ENCODE measurements at regions not wholly inside any gene's neighbourhood (a gene's known extent, or its start where the extent isn't known, plus 50 kb on each side); places are given as distances from the start of the nearest gene placed in this dataset.

- no peaks in the 10 kb centered on the region for H3K27me3 ChIP-seq (replicated peaks in 1 of 2; ENCODE audit: control insufficient read depth in 2 of 2, insufficient read depth in 2 of 2, low read length in 1 of 2)
These were observed 181.7 kb upstream of the FAR2 start for GRCh38 chr12:28967426-28967825.

GRCh38 chr12:28973491-28973890 lies 175.6 kb upstream of the FAR2 start:
- in situ Hi-C loops (cut with MboI), result no loop called here
- no peak for TF ChIP-seq ZBTB33 (IDR thresholded peaks at IDR 0.05)
- no peak for TF ChIP-seq RCOR1 (conservative IDR thresholded peaks at IDR 0.05; ENCODE audit: low read depth, low read length)
- TF ChIP-seq FOXM1 (IDR thresholded peaks at IDR 0.05; ENCODE audit: low read depth, low read length), result no peak
- TF ChIP-seq ELK1 (IDR thresholded peaks at IDR 0.05; ENCODE audit: low read depth, low read length), result no peak
- TF ChIP-seq SREBF2 (IDR thresholded peaks at IDR 0.05; ENCODE audit: low read length), result no peak
- no peak for TF ChIP-seq IKZF2 (IDR thresholded peaks at IDR 0.05)
- no peak for TF ChIP-seq JUND (IDR thresholded peaks at IDR 0.05; ENCODE audit: low read depth, low read length)
- TF ChIP-seq TCF3 (IDR thresholded peaks at IDR 0.05; ENCODE audit: borderline replicate concordance, insufficient read depth, low read depth, low read length), result no peak
- no peak for TF ChIP-seq BACH1 (IDR thresholded peaks at IDR 0.05; ENCODE audit: borderline replicate concordance)
- TF ChIP-seq IRF5 (IDR thresholded peaks at IDR 0.05; ENCODE audit: borderline replicate concordance), result no peak
- TF ChIP-seq MYC (IDR thresholded peaks at IDR 0.05; ENCODE audit: insufficient read depth, insufficient read length, insufficient replicate concordance, low read length, severe bottlenecking), result no peak
- no peak for TF ChIP-seq WRNIP1 (IDR thresholded peaks at IDR 0.05; ENCODE audit: borderline replicate concordance, low read depth, low read length)

More at GRCh38 chr12:28967426-28967825, 181.7 kb upstream of the FAR2 start:
- FAIRE-seq (no peak), DNase-seq (ENCODE audit: low read depth, low spot score) (no peak), ATAC-seq (no peak)
- no TSS peak for BruUV-seq (replicated peaks)
- H2AFZ ChIP-seq (ENCODE audit: control insufficient read depth, low read depth, low read length), result no peak overlapping the region
- H3K4me1 ChIP-seq (ENCODE audit: control insufficient read depth, insufficient read depth, low read length), result no peaks in the 10 kb centered on the region
- no peak overlapping the region for H3K4me2 ChIP-seq (ENCODE audit: control insufficient read depth, insufficient read depth)
- ChIA-PET RAD21 (ENCODE audit: unreplicated experiment) (no interaction called here), CTCF (no interaction called here), POLR2A (no interaction called here), SMC1A (ENCODE audit: uncharacterized antibody, unreplicated experiment) (interaction anchor here (0.6 kb wide), 1 partner anchor 371 kb away, joined by 3 read pairs; no protein-coding TSS in a partner anchor)
- in situ Hi-C loops (cut with MboI), result no loop called here
- H3K9me3 ChIP-seq (replicated peaks; ENCODE audit: control insufficient read depth, insufficient read depth, low read length), result no peaks in the 10 kb centered on the region
- H4K20me1 ChIP-seq (ENCODE audit: control insufficient read depth, insufficient read depth), result no peaks in the 10 kb centered on the region
- no peaks in the 10 kb centered on the region for H3K36me3 ChIP-seq (ENCODE audit: control insufficient read depth in 2 of 2, insufficient read depth in 2 of 2, low read length in 1 of 2)
- H3K79me2 ChIP-seq (ENCODE audit: control insufficient read depth, insufficient read depth, low read length), result no peaks in the 10 kb centered on the region
- TF ChIP-seq SP1 (IDR thresholded peaks at IDR 0.05; ENCODE audit: low read depth, low read length) (no peak), ZNF622 (IDR thresholded peaks at IDR 0.05) (no peak)
- intact Hi-C loops (cut with micrococcal nuclease; ENCODE audit: unreplicated experiment), result no loop called here
- no peak overlapping the region for H3K9ac ChIP-seq (ENCODE audit: control insufficient read depth, insufficient read depth, low read length)
- H3K4me3 ChIP-seq, result no peak overlapping the region
- 51% methylated on average over 8 of the region's 8 CpGs for WGBS (ENCODE audit: insufficient coverage, insufficient replicate concordance, low lambda C conversion rate, missing lambda C conversion rate)
- no peak overlapping the region for H3K27ac ChIP-seq (ENCODE audit: control insufficient read depth, insufficient read depth)

More at GRCh38 chr12:28973491-28973890, 175.6 kb upstream of the FAR2 start:
- ChIA-PET POLR2A (no interaction called here), RAD21 (ENCODE audit: unreplicated experiment) (no interaction called here), SMC1A (ENCODE audit: uncharacterized antibody, unreplicated experiment) (interaction anchor here (1.1 kb wide), 1 partner anchor 9 kb away, joined by 3 read pairs; no protein-coding TSS in a partner anchor), CTCF (interaction anchor here (0.9 kb wide), 1 partner anchor 10 kb away, joined by 3 read pairs; no protein-coding TSS in a partner anchor)
- H3K27me3 ChIP-seq (replicated peaks in 1 of 2; ENCODE audit: control insufficient read depth in 2 of 2, insufficient read depth in 2 of 2, low read length in 1 of 2), result no peaks in the 10 kb centered on the region
- FAIRE-seq, result no peak
- H3K9ac ChIP-seq (ENCODE audit: control insufficient read depth, insufficient read depth, low read length), result no peak overlapping the region
- H4K20me1 ChIP-seq (ENCODE audit: control insufficient read depth, insufficient read depth), result no peaks in the 10 kb centered on the region
- no TSS peak for BruUV-seq (replicated peaks)
- H3K4me3 ChIP-seq, result no peak overlapping the region
- no peaks in the 10 kb centered on the region for H3K36me3 ChIP-seq (ENCODE audit: control insufficient read depth in 2 of 2, insufficient read depth in 2 of 2, low read length in 1 of 2)
- no peak overlapping the region for H3K4me2 ChIP-seq (ENCODE audit: control insufficient read depth, insufficient read depth)
- 0% methylated on average over 2 of the region's 2 CpGs for WGBS (ENCODE audit: insufficient coverage, insufficient replicate concordance, low lambda C conversion rate, missing lambda C conversion rate)
- H3K9me3 ChIP-seq (replicated peaks; ENCODE audit: control insufficient read depth, insufficient read depth, low read length), result no peaks in the 10 kb centered on the region
- no peak overlapping the region for H3K27ac ChIP-seq (ENCODE audit: control insufficient read depth, insufficient read depth)
- DNase-seq (ENCODE audit: low read depth, low spot score), result no peak
- no peak overlapping the region for H2AFZ ChIP-seq (ENCODE audit: control insufficient read depth, low read depth, low read length)
- H3K4me1 ChIP-seq (ENCODE audit: control insufficient read depth, insufficient read depth, low read length), result no peaks in the 10 kb centered on the region
- no peak for ATAC-seq
- intact Hi-C loops (cut with micrococcal nuclease; ENCODE audit: unreplicated experiment), result no loop called here
- no peaks in the 10 kb centered on the region for H3K79me2 ChIP-seq (ENCODE audit: control insufficient read depth, insufficient read depth, low read length)
